Fibroblast of peridontal ligament (primary cell): ENCODE measurements at regions not wholly inside any gene's neighbourhood (a gene's known extent, or its start where the extent isn't known, plus 50 kb on each side); places are given as distances from the start of the nearest gene placed in this dataset.
A peak's percentile ranks its signal among the peaks of the same experiment; 100 is the strongest.

ENCODE experiments used
- DNase-seq: peaks from one replicate; pipeline ENCODE4 v3.0.0-alpha.2; 2010; ENCODE audit errors: extremely low read depth

DNA sequence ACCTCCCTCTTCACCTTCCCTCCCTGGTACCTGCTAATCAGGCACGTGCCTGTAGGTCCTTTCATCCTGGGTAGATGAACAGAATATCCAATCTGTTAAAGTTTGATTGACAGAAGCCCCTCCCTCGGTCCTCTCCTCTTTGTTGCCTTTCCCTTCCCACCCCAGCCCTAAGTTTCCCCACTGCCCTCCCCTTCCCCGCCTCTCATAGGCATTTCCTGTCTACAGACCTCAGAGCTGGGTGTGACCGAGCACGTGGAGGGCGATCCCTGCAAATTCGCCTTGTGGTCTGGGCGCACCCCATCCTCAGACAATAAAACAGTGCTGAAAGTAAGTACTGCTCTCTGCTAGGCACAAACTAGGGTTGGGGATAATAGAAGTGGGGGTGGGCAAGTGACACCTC lies 239.2 kb upstream of the UMPS start:
- DNase-seq, result no peak

DNA sequence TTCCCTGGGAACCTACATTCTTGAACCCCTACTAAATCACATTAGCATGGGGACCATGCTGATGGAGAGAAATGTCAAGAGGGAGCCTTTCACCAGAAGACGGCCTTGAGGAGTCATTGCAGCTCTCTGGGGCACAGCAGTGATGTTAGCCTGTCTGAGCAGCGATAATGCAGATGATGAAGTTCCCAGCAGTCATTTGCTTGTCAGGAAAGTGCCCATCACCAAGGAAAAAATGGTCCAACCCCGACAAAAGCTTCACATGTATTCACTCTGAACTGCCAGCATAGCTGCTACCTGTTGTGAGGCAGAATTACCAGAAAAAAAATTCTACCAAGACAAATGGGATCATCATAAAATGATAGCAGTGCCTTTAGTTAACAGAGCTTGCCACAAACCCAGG lies 238.4 kb upstream of the UMPS start:
- DNase-seq, result no peak

DNA sequence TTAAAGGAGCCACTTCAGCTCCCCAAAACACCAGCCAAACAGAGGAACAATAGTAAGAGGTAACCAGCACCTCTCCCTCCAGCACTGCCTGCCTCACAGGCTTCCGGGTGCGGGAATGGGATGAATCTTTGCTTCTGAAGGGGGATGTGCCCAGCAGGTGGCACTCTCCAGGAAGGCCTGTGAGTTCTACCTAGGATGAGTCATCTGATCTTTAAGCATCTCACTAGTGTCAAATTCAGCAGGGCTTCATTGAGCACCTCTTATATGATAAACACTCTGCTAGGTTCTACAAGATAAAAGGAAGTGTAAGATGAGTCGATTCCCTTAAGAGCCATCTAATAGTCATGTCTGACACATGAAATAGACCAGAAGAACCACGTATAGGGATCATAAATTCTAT lies 237.4 kb upstream of the UMPS start:
- peak; percentile 16 for DNase-seq

DNA sequence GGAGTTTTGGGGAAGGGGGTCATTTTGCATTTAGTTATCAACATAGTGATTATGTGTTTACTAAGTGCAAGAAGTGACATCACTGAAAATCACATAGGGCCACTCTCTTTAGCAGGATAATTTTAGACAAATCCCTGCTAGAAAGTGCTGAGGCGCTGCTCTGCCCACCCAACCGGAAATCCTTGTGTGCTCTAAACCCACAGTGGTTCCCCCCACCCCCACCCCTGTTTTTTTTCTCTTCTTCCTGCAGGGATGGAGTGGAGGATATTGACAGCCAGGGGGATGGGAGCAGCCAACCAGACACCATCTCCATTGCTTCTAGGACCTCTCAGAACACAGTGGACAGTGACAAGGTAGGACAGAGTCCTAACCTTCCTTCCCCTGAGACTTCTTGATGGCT lies 234.2 kb upstream of the UMPS start:
- no peak for DNase-seq

DNA sequence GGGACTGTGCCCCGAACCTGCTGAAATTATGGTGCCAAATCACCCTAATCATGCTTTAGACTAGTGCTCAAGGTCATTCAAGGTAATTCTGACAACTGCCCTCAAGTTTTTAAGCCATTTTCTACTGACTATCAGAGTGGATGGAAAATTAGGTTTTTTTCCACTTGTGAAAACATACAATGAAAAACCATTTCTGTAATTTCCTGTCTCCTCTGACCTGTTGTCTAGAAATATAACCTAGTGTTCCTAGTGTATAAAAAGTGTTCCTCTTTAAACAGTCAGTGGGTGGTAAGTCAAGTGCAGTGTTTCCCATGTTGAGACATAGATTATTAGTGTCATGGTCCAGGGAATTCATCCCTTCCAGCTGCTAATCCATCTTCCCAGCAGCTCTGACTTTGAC lies 232.8 kb upstream of the UMPS start:
- no peak for DNase-seq

DNA sequence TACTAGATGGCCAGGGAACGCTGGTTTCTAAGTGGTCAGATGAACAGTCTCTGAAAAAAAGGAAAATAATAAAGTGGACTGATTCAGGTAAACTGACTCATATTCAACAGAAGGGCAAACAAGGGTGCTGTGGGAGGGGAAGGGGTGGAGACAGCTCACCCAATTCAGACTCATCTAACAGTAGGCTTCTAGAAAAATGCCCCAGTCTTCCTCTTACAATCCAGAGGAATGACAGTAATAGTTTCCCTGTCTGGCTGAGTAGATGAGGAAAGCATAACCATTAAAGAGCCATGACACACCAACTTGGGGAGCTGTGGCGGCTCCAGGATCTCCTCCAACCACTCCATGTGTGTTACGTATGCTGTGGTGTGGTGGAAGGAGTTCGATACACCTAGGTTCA lies 231.4 kb upstream of the UMPS start:
- no peak for DNase-seq

DNA sequence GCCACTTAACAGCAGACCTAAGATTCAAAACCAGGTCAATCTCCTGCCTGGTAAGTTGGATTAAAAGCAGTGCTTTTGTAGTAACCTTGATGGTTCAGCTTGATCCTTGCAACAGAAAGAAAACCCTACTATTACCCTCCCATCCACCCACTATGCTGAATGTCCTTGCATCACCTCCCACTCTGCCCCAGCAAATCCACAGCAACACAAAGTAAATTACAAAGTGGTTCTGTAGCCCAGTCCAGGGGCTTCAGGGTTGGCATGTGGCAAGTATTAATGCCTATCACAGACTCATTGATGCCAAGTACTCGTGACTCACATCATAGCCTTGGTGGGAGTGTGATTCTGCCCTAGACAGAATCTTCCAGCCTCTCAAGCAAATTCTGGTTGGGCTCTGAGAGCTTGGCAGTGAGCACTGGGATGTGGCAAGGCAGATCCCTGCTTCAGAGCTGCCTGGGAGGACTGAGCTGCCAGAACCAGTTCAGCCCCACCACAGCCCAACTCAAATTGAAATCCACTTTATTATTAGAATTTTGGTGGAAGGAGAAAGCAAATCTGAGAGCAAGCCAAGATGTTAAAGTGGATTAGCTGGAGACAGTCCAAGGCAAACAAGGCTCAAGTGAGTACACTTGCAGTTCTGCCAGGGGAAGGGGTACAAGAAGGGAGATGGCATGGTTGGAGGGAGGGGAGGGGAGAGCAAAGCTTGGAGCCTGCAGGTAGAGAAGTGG lies 225.8 kb upstream of the UMPS start:
- DNase-seq, result peak; percentile 81

DNA sequence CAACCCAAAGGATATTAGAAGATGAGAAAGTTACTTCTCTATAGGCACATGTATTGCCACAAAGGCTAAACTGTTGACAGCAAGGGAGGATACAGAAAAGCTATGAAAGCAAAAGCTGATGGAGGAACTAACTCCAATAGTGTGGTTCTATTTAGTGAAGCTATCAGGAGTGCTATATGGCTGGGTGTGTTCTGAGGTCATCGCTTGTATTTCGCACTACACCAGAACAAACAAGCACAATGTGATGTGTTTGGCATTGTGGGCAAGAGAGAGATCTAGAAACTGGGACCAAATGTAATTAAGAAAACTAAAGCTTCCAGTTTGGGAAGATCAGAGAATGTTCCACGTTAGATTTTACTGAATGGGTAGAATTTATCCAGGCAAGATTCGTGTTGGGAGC lies 220.4 kb upstream of the UMPS start:
- DNase-seq, result no peak

DNA sequence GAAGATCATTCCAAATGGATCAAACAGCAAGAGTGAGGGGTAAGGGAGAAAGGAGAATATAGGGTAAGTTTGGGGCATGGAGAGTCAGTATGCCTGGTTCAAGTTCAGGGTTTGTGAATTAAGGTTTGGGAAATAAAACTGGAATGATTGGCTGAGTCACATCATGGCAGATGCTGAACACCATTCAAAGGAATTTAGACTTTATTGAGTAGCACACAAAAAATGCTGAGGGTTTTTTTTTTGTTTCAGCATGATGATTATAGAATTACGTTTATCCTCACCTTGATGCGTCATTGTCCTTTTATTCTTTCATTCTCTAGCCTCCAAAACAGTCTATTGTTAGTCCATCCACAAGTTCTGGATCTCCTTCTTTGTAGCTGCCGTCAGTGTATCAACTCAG lies 220.0 kb upstream of the UMPS start:
- peak; percentile 34 for DNase-seq

DNA sequence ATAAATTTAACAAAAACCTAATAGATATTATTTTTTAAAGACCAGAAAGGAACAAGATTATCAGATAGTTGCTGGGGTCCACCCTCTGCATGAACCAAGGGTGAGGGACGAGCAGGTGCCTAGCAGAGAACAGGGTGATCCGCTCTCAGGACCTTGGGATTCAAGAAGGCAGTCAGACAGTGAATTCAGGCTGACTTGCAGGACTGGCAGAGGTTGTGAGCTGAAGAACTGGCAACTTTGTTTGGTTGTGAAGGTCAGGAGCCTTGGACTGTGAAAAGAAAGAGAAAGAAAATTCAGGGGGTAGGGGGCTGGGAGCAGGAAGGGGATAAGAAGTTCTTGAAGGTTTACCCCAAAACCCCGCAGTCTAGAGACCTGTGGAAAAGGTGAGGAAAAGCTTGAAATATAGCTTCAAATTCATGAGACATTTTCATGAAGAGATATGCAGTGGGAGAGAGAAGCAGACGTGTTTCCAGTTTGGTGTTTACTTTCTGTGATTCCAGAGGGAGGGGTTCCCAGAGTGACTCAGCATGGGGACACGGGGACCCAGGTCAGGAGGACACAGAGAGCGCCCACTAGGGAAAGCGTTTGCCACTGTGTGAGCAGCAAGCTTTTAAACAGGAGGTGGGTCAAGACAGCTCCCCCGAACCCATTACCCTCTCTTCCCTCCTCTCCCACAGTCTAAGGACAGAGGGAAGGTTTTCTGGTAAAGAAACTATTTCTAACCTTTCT lies 217.2 kb upstream of the UMPS start:
- peak; percentile 2 for DNase-seq

DNA sequence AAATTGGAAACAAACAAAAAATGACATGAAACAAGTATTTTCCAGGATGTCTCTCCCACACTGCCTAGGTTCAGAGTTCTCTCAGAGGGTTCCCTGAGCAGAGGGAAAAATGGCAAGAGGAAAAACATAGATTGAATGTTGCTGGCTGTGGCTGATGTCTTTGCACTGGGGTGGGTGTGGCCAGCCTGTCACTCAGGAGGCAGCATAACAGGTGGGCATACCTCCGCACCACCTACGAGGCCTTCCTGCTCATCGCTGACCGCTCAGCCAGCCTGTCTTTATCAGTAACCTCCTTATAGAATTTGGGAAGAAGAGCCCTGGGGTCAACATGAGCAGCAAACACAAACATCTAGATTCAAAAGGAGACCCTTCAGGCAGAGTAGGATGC lies 216.6 kb upstream of the UMPS start:
- DNase-seq, result no peak

DNA sequence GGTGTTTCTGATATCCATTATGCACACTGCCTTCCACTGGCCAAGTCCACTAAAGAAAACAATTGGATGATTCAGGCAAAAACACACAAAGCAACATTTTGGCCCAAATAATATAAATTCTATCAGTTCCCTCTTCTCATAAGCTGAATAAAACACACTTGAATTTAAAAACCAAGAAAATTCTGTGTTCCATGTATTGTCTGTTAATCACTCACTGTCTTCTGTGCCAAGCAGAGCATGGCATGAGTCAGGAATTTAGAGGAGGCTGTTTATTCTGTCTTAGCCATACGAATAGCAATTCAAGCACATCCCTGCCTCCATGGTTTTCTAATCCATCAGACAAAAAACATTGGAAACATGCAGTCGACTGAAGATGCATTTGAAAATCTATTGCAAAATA lies 215.6 kb upstream of the UMPS start:
- DNase-seq, result peak; percentile 24

DNA sequence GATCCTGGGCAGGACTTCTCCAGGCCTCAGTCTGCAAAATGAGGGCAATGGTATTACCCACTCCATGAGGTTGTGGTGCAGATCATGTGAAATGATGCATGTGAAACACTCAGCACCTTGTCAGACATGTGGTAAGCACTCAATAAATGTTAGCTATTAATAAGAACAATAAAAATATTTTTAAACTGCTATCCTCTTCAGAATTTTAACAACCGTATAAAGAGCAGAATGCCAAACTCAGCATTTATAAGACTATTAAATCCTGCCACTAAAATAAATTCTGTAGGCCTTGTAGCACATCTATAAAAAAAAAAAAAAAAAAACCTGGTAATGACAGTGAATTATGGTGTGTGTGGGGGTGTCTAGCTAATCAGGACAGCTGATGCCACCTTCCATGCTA lies 213.9 kb upstream of the UMPS start:
- DNase-seq, result no peak

DNA sequence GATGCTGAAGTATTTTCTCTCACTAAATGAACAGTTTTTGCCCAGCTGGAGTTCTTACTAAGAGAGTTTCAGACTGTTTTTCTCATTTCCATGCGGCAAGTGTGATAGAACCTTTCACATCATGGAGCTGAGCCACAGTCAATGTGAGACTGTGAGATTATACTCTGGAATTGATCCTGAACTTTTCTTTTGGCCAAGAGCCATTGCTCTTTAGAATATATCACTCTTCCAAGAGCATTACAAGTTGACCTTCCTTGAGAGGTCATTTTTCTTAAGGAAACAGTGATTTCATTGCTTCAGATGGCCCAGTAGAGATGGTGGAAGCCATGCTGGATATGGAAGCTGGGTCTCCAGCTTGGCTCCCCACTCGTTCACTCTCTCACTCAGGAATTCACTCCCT lies 212.9 kb upstream of the UMPS start:
- no peak for DNase-seq

DNA sequence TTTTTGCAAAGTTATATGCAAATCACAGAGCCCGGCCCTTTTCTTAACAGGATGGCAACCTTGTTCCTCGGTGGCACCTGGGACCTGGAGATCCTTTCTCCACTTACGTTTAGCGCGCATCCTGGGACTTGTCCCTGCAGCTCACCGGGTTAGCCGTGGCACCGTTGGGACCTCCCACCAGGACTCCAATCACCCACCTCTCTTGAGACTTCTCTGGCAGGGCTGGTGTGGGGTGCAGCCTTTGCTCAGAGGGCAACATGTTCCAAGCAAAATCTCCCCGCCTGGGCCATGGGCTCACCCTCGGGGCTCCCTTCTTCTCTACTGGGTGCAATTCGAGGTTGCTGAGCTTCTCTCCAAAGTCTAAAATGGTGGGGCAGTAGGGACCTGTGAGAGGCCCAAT lies 211.9 kb upstream of the UMPS start:
- no peak for DNase-seq

DNA sequence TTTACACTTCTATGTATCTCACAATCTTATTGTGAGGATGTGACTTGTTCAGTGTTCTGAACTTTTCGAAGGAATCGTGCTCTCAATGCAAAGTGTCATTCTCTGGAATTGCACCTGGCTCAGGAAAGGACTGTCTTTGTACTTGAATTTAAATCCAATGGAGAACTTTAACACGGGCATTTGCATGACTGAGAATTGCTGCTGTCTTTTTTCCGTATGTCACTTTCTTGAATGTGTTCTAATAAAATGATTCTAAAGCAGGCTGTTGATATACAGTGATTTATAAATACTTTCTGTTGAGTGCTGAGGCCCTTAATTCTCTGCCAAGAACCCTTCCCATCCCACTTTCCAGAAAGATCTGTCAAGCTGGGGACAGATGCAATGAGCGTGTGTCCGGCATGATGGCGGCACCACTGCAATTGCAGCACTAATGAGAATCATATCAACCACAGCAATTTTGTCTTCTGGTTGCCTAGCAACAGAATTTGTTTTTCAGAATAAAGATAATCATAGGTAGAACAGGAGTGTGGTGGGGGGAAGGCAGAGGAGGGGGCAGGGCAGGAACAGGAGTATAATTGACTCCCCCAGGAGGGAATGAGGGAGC lies 210.6 kb upstream of the UMPS start:
- DNase-seq, result no peak

DNA sequence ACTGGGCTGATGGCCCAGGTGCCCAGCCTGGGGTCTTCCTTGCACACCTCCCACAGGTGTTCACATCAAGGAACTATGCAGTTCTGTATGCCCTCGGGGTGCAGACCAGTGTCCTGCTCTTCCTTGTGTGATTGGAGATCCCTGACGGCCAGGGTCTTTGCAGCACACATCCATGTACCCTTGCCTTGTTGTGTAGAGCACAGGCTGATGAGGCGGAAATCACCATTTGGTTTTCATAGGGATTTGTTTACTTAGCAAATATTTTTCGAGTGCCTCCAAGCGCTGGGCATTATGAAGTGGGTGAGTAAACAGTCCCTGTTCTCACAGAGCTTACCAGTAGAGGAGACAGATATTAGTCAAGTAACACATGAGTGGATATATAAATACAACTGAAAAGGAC lies 209.3 kb upstream of the UMPS start:
- peak; percentile 3 for DNase-seq

DNA sequence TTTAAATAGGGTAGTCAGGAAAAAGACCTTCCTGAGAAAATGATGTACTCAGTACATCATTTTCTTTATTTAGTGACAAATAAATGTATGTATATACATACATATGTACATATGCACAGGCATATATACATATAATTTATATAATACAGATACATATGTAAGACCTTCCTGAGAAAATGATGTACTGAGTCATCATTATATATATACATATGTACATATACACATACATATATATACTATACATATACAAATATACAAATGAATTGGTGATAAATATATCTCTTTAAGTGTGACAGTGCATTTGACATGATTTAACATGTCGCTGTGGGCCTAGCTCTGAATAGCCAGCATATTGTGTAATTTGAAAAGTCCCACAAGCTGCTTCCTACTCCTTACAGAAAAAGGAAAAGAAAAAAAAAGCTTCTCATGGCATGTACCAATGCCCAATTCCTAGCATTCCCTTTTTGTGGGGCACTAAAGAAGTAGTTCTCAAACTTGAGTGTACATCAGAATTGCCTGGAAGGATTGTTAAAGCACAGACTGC lies 208.1 kb upstream of the UMPS start:
- no peak for DNase-seq

DNA sequence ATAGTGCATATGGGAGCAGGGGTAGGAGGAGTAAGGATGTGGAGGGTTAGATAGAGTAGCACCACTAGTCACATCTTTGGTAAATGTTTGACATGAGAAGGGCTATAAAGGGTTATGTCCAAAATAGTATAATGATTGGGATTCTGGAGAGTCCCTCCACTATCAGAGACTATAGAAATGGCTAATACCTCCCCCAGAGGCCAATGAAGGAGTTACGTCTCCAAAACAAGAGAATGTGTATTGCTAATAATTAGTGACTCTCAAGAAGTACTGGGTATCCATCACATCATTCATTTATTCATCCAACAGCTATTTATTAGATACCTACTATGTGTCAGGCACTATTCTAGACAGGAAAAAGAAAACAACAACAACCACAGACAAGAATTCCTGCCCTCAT lies 203.7 kb upstream of the UMPS start:
- DNase-seq, result no peak

DNA sequence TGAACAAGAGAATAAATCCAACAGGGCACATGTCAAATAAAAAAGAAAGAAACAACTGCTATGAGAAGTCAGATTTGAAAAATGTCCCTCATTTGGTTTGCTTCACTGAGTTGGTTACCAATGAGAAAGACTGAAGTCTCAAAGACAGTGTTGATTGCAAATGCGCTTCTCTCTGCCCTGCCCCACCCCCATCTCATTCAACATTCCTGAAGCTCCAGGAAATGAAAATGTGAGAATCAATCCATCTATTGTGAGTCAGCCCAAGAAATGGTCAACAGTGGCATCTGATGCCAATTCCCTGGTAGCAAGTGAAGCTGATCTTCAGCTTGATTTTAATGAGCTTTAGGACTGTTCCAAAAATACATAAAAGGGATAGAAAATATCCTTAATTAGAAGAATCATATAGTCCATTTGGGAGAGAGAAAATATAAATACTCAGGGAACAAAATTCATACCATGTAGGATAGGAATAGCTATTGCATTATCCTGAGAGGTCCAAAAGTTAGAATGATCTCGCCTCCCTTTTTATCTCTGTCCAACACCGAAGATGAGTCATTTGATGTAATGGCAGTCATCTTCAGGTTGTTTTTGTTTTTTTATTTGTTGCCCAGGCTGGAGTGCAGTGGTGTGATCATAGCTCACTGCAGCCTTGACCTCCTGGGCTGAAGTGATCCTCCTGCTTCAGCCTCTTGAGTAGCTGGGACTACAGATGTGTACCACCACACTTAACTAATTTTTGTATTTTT lies 200.3 kb upstream of the UMPS start:
- no peak for DNase-seq

DNA sequence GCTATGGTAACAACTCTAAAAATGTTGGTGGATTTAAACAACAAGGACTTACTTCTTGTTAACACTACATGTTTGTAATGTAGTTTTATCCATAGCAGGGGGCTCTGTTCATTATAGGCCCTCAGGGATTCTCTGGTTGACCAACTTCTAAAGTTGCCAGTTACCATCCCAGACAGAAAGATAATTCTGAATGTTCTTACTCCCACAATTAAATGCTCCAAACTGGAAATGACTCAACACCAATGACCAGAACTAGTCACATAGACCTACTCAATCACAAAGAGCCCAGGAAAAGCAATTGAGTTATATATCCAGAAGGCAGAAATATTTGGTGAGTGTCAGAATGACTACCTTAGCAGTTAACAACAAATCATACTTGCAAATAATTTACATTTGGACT lies 199.3 kb upstream of the UMPS start:
- DNase-seq, result no peak

DNA sequence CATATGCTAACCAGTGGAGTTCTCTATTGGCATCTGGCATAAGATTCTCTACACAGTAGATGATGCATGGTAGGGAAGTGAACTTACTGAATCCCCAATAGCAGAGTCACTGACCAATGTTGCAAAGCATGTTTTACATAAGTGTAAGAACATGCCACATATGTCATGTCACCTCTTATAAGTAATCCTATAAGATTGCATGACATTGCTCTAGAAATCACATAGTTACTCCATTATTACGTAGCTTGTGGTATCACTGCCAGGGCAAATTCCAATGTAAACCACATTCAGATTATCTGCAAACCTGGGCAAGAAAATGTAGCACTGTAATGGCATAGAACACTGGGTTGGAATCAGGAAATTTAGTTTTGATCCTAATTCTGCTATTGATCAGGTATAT lies 198.2 kb upstream of the UMPS start:
- DNase-seq, result peak; percentile 5
